NCI-H748 (cell line): ENCODE measurements at regions not wholly inside any gene's neighbourhood (a gene's known extent, or its start where the extent isn't known, plus 50 kb on each side); places are given as distances from the start of the nearest gene placed in this dataset.
A peak's percentile ranks its signal among the peaks of the same experiment; 100 is the strongest.

Source experiments
- DNase-seq: peaks from one replicate; lab custom pipeline; 2025; ENCODE audit not compliant: unreplicated experiment; lab: John Stamatoyannopoulos, UW

DNA sequence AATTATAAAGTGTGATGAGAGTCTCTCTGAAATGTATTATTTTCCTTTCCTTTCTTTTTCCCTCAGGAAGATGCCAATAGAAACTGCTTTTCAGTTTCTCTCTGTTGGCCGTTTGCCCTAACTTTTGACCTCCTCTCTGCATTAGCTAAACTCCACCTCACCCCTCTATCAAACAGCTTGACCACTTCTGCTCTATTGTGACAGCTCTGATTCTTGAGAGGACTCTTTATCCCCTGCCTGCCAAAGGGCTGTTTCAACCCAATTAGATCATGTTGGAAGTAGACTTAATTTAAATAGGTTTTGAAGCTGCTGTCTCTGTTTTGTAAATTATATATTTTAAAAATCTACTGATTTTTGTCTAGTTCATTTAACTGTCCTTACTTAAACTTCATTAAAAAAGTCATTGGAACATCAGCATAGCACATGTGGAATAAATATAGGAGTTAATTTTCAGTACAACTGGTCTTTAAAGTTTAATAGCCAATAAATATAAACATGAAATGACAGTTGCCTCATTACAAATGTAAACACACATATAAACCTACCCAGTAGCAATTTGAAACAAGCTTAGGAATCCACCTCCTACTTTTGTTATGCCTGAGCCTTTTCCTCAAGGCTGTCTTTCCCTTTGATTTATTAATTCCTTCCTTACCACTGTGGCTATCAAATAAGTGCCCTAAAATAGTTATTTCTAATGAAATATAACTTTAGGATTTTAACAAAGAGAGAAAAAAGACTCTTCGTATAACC, 152.0 kb downstream of the CHRM3 start:
- DNase-seq = no peak

DNA sequence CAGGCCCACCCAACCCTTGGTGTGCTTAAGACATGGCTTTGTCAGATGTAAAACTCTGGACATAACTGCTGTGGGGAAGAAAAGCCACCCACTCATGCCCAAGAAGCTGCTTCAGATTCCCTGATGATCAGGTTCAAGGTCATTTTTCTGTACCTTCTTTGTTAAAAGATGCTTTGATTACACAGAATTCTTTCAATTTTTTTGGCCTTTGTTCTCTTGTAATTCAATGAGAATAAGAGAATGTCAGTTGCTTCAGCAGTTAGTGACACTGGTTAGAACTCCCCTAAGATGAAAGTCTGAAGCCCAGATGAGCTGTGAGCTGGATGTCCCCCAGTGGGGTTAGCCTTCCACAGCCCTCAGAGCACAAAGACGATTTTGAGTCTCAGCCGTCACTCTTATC, 152.7 kb downstream of the CHRM3 start:
- no peak for DNase-seq

DNA sequence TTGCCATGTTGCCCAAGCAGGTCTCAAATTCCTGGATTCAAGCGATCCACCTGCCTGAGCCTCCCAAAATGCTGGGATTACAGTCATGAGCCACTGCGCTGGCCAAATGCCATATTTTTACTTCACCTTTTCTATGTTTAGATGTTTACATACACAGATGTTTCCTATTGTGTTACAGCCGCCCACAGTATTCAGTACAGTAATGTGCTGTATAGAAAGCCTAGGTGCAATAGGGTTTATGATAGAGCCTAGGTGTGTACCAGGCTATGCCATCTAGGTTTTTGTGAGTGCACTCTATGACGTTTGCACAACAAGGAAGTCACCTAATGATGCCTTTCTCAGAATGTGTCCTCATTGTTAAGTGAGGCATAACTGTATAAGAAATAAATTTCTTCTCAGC, 153.4 kb downstream of the CHRM3 start:
- no peak for DNase-seq

DNA sequence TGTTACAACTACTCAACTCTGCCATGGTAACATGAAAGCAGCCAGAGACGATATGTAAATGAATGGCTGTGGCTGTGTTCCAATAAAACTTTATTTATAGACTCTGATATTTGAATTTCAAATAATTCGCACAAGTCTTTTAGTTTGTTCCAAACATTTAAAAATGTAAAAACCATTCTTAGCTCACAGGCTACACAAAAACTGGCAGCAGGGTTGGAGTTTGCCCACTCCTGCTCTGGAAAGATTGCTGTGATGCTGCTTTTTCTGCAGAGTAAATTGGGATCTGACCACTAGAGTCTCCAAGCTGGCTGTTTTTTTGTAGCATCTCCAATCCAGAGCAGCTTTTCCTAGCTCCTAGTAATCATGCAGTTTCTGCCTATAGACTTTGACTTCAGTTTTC, 157.5 kb downstream of the CHRM3 start:
- DNase-seq = no peak

DNA sequence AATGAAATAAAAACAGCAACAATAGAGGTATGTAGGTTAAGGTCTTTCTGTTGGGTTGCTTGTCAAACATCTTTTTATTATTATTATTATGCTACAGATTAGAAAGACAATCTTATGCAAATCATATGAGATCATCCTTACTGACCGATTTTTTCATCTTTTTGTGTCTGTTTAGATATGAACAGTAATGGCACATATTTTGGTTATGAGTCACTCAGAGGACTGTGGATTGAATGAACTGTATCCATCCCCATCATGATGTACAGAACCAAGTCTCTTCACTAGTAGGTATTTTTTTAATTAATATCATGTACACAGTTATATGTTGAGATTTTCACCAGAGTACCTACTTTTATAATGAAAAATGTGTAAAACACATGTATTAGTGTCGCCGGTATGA, 159.1 kb downstream of the CHRM3 start:
- no peak for DNase-seq

DNA sequence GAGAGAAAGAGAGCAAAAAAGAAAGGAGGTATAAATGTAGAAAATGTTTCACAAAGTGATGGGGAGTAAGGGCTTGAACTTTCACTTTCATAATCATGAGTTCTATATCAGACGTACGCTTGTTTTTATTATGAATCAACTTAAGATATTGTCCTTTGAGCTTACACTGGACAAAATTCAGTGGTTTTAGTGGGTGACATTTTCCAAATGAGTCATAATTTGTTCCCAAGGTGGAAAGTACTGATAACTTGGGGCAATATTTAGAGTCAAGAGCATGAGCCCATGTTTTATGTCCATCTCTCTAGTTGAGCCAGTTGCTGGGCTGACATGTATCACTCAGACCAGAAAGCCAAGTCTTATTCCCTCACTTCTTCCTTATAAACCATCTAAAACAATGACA, 161.6 kb downstream of the CHRM3 start:
- no peak for DNase-seq

DNA sequence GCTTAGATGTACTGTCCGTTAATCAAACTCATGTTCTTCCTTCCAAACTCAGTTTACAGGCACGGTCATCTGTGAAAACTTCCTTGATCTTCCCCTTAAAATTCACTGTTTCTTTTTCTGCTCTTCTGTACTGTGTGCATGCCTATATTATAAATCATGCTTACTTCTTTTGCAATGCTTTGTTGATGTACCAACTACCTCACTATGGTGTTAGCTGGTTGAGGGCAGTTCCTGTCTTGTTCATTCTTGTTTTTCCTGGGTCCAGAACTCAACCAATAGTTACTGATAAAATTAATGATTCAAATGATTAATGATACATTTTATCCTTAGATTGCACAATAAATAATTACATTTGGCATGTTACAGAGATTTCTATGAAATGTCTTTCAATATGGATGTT, 163.8 kb downstream of the CHRM3 start:
- no peak for DNase-seq

DNA sequence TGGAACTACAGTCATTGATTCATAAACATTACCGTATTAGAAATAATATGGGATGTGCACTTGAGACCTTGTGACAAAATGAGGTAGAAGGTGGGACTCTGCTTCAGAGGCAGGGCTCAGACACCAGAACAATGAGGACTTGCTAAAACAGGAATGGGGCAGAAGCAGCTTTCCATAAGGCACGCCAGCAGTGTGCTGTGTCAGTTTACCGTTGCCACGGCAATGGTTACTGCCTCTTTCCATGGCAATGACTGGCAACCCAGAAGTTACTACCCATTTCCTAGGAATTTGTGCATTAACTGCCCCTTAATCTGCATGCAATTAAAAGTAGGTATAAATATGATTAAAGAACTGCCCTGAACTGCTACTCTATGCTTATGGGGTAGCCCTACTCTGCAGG, 169.0 kb downstream of the CHRM3 start:
- DNase-seq = peak; percentile 52

DNA sequence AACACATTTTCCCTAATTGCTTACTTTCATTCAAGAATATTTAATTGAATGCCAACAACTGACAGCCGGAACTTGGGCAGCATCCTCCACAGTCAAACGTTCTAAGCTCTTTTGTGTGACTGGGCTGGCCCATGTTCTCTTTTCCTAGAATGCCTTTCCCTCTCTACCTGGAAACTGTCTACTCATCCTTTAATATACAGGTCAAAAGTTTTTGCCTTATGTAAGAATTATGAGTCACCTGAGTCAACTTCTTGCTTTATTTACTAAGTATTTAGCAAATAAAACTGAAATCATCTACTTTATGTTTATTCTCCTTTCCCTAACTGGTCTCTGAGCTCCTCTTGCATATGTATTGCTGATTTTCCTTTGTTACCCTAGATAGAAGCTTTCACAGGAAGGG, 172.2 kb downstream of the CHRM3 start:
- DNase-seq = no peak

DNA sequence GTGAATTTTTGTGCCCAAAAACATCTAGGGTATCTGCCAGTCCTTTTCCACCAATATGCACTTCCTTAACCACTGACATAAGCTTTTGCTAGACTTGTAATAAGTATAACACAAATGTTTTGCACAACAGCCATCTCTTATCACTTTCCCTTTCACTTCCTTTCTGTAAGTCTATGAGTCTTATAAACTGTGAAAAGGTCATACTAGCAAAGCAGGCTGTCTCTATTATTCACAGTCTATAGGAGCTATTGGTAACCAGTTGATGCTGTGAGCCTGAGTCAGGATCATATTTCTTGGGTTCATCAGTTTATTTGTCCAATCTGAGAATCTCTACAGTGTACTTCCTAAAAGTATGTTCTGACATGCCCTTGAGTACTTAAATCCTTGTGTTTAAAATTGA, 172.6 kb downstream of the CHRM3 start:
- DNase-seq = no peak

DNA sequence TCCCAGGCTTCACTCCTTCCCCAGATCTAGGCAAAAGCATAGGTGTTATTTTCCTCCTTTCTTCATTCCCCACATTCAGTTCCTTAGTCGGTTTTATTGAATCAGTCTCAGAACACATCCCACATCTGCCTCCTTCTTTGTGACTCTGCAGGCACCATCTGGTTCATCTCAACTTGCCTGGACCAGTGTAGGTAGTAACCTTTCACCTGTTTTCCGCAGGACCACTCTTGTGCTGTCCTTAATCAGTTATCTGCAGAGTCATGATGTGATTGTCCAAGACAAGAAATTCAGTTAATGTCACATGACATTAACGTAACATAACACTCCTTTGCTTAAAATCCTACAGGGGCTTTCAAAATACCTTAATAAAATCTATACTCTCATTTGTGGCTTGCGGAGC, 174.6 kb downstream of the CHRM3 start:
- DNase-seq = no peak

DNA sequence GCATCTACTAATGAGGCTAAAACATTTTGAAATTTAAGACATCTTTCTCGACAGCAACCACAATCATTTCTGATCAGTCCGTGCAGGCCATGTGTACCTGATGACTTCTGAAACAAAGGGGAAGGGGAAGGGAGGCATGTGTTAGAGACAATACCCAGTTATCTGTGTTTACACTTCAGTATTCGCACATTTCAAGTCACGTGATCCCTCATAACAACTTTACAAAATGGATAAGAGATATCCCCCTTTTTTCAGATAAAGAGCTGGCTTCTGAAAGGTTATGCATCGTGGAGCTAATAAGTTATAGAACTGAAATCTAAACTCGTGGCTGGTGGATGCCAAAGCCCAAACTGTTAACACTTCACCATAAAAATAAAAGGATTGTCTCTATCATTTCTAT, 175.7 kb downstream of the CHRM3 start:
- no peak for DNase-seq

DNA sequence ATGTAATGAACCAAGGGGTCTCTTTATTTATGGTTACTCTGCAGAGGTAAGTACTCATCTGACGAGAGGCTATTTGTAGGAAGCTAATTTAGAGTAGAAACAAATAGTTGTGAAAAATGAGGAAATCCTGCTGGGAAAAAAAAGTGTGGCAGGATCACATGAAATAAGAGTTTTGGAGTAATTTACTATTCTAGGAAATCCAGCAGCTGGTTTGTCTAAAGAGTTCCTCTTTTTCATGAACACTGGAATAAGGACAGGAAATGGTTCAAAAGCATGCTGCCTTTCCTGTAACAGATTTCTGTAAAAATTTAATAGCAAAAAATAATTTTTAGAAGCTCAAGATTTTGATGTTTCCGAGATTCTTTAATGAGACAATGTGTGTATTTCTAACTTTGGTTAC, 177.3 kb downstream of the CHRM3 start:
- DNase-seq = no peak

DNA sequence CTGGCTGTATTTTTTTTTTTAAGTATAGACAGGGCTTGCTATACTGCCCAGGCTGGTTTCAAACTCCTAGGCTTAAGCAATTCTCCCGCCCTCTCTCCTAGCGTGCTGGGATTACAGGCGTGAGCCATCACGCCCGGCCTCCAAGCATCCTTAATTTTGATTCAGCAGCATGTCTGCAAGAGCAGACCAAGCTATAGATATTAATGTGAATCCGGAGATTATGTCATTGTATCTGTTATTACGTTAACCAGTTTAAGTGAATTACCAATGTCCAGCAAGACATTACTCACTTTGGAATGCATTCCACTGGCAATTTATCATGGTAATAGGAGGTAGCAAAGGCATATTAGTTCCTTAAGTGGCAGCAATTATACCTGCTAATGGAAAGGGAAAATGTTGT, 179.7 kb downstream of the CHRM3 start:
- no peak for DNase-seq

DNA sequence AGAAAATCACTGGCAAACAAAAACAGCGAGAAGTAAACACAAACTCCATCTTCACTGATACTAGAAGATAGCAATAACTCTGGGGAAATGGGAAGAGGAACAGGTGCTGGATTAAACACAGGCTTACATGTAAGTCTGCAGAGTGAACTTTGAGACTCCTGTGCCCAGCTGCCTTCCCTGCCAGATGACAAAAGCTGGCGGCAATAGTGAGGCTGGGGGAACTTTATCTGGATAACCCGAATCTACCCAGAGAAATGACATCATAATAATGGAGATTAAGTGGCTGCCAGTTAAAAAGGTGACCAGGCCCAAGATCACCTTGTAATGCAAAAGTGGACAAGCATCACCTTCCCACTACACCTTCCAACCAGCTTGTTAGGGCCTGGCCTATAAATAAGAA, 184.5 kb downstream of the CHRM3 start:
- no peak for DNase-seq

DNA sequence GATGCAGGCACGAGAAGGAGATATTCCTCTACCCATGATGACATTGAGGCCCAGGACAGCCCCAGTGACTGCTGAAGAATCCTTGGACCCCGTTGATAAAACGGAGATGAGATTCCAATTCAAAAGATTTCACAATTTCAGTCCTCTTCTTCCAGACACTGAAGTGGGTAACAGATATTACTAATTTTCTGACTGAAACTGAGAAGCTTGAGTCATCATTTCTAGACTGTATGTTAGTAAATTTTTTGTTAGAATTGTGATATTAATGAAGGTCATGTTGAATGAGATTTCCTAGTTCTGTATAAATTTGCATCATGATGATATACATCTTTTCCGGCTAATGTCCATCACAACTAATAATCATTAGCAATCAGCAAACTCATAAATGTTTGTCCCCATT, 185.8 kb downstream of the CHRM3 start:
- no peak for DNase-seq

DNA sequence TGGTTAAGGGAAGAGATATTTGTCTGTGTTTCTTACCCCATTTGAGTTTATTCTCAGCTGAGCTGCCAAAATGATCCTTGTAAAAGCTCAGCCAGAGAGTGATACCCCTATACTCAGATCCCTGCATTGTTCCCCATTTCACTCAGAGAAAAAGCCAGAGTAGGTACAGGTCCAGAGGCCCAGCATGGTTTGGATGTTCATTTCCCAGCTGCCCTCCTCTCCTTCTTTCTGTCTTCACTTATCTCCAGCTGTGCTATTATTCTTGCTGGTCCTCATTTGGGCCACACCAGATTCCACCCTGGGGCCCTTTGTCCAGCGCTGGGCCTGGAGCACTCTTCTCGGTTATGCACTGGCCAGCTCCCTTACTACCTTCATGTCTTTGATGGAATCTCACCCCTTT, 187.7 kb downstream of the CHRM3 start:
- DNase-seq = no peak

DNA sequence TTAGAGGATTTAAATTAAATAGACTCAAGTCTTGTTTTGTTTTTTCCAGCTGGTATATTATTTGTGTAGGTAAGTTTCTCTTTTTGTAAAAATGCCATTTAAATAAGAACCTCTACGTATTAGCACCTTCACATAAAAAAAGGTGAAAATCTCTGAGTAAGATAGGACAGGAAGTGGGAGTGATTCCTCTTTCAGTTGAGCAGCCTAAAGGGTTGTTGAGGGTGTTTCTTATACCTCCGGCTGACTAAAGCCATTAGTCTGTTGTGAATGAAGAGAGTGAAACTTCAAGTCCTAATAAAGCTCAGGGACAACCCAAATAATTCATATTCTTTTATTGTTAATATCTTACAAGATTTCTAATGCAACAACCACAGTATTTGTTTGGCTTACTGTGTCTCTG, 188.7 kb downstream of the CHRM3 start:
- no peak for DNase-seq

DNA sequence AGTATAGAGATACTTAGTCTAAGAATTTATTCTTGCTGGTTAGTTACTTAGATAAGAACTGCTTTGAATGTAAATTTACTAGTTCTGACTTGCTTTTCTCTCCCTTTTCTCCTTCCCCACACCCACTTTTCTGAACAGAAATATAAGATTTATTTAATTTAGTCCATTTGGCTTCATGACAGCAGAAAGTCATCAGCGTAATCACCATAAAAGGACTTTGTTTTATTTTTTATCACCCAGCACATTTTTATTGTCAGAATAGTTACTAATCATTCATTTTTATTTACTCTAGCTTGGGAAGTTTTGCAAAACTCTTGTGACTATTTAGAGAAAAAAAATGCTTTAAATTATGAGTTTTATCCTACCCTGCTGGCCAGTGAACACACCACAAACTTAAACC, 197.2 kb downstream of the CHRM3 start:
- DNase-seq = no peak

DNA sequence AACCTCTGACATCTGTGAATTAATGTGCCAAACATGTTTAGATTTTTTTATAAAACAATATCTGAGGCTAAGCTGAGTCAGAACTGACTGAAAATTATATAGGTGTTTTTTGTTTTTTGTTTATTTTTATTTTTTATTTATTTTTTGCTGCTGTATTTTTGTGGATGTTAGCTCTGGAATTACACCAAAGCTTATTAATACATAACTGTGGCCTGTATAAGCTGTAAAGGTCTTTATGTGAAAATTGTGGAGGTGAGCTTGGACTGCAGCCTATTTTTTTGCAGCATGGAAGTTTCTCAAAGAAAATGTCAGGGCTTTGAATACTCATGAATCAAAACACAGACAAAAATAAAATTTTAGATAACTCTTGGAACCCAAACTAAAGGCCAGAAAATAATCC, 199.8 kb downstream of the CHRM3 start:
- DNase-seq = no peak

DNA sequence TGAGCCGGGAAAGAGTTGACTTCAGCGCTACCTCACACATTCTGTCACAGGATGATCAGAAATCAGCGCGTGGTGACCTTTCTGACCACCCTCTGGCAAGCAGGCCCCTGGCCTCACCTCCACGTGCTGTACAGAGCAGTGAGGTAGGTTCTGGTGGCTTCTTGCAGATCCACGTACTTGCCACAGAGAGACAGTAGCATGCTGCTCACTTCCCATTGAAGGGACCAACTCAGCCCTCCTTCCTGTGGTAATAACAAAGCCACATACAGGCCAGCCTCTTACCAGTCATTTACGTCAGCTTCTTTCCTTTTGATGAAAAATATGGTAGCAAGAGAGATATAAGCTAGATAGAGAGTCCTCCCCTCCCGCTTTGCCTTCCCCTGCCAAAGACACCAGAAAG, 200.7 kb downstream of the CHRM3 start:
- no peak for DNase-seq

DNA sequence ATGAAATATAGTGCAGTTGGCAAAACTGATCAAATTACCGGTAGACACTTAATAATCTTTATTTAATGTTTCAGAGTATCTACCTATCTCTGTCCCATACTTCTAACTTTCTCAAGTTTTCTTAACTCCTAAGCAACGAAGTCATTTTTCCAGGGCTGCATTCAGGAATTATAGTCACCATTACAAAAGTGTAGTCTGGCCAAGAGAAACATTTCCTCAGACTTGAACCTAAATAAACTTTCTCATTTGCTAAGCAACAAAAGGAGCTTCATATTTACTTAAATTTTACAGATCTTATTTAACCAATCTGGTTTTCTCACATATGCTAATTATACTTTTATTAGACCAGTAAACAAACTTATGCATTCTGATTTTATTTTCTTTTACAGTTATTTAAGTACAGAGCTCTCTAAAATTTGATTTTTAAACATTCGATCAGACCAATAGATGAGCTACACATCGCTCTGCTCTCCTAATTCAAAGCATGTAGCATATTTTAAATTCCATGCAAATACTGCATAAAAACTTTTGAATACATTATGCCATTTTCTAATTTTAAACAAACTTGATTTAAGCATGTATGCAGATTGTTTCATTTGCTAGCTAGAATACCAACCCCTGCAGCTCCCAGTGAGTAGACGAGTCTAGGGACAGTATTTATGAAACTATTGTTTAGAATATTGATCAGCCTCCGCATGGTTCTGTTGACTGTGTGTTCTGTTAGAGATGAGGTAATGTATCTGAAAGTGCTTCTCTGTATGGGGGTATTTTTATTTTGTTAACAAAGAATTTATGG, 201.4 kb downstream of the CHRM3 start:
- peak; percentile 23 for DNase-seq

DNA sequence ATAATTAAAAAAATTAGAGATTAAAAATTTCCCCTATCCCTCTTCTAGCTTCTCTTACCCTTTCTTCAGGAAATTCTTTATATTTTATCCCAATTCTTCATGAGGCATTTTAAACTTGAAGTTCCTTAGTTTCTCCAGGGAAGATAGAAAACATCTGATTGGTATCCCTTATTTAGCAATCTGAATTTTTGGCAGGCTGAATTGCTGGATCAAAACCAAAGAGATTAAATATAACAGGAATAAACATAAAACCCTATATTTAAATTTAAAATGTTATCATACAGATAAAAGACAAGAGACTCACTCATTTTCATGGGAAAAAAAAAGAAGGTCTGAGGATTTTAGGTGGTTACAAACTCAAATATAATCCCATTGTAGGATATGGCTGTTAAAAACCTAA, 204.2 kb downstream of the CHRM3 start:
- no peak for DNase-seq
